GM18870 (cell line): ENCODE measurements at regions not wholly inside any gene's neighbourhood (a gene's known extent, or its start where the extent isn't known, plus 50 kb on each side); places are given as distances from the start of the nearest gene placed in this dataset.

Experiments
- ATAC-seq: cut with Tn5 transposase; IDR thresholded peaks from one replicate; pipeline ENCODE4 v1.9.1; 2021; ENCODE audit warnings: moderate library complexity; ENCODE audit not compliant: unreplicated experiment

- ATAC-seq = no peak
These were observed 514.8 kb upstream of the CTNND2 start for GRCh38 chr5:12419075-12419474.

DNA sequence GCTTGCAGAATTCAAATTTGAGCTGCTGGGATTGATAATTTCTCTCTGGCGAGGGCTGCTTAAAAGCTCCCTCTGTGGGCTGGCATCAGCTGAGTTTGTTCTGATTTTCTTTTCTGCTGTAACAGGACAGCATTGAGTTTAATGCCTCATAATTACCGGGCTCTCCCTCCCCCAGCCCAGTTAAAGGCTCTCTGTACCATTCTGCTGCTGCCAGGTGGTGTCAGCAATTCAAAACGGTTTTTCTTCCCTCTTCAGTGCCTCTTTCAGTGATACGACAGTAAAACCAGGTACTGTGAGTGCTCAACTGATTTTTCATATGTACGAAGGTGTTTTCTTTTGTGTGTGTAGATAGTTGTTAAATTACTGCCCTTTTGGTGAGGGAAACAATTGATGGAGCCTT, 509.3 kb upstream of the CTNND2 start:
- no peak for ATAC-seq

DNA sequence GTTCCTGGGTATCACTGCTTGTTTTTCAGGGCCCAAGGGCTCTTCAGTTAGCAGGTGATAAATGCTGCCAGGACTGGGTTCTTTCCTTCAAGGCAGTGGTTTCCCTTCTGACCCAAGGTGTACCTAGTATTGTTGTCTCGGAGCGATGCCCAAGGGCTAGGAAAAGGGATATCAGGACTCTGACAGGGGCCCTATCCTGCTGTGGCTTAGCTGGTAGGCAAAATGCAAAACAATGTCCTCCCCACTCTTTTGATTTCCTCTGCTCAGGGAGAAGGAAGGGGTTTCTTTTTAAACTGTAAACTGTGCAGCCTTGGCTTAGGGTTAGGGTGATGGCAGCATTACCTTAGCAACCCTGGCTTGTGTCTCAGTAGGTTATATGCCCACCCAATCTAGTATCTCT, 508.8 kb upstream of the CTNND2 start:
- no peak for ATAC-seq

DNA sequence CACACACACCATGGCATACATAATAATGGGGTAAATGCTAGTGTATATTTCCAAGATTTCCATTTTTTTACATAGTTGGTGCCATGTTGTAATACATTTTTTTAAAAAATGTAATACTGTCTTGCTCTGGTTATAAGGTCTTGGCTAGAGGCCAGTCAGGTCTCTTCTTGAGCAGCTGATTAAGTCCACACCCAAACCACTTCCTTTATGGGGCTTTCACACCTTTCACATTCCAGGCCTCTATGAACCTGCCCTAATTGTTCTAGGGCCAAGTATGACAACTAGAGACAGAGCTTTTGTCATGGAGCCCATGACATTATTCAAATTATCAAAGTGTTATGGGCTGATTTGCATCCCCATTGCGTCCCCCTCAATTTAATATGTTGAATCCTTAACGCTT, 495.6 kb upstream of the CTNND2 start:
- ATAC-seq = no peak

- ATAC-seq = no peak
These were observed 488.0 kb upstream of the CTNND2 start for GRCh38 chr5:12392246-12392645.

- ATAC-seq = no peak
These were observed 480.8 kb upstream of the CTNND2 start for GRCh38 chr5:12385095-12385494.

- ATAC-seq = no peak
These were observed 479.8 kb upstream of the CTNND2 start for GRCh38 chr5:12384005-12384404.

- ATAC-seq = no peak
These were observed 463.7 kb upstream of the CTNND2 start for GRCh38 chr5:12367973-12368372.

DNA sequence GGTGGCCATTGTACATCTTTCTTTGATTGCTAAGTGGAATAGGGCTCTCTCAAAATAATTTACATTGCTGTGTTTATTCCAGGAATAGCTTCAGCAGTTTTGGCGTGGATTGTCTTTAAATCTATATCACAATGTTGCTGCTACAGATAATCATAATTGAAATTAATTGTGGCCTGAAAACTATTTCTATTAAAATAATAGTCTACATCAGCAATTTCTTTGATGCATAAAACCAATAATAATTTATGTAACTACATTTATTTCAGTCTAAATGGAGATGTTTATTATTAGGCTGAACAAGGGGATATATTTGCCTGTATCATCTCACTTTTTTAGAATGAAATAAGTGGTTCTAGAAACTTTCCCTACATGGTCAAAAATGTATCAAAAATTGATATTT, 456.0 kb upstream of the CTNND2 start:
- ATAC-seq = no peak

- ATAC-seq = no peak
These were observed 454.3 kb upstream of the CTNND2 start for GRCh38 chr5:12358371-12359090.

GRCh38 chr5:12357626-12358025, 453.4 kb upstream of the CTNND2 start:
- no peak for ATAC-seq

- ATAC-seq = no peak
These were observed 450.4 kb upstream of the CTNND2 start for GRCh38 chr5:12354686-12355085.

DNA sequence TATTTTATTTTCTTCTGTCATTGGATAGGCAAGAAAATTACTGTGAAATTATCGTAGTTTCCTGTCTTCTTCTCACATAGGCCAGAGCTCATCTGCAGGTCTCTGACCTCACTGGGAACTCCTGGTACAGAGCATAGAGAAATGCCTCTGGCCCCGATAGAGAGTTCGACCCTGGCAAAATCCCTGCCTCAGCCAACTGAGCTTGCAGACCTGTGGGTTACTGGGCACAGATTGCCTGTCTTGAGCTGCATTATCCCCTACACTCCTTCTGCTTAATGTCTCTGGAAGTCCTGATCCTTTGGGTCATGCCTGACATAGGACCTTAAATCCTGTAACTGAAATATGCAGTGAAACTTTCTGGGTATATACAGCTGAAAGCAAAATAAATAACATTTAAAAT, 439.3 kb upstream of the CTNND2 start:
- no peak for ATAC-seq

DNA sequence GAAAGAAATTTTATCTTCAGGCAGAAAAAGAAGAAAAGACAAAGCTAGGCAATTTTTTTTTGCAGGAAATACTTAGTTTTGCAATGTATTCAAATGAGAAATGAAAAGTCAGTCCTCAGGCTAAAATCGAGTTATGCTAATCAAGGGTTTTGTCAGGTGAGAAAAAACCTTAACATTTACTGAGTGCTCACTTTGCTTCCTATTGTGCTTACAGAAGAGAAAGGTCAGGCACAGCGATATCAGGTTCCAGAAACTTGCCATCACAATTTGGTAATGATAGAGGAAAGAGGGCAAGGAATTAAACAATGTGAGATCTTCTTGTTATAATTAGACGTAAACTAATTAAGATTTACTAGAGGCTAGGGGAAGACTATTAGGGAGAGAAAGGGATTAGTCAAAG, 431.7 kb upstream of the CTNND2 start:
- ATAC-seq = no peak

GRCh38 chr5:12332480-12332879, 428.2 kb upstream of the CTNND2 start:
- ATAC-seq = no peak

- ATAC-seq = no peak
These were observed 426.8 kb upstream of the CTNND2 start for GRCh38 chr5:12330993-12331588.

- ATAC-seq = no peak
These were observed 426.1 kb upstream of the CTNND2 start for GRCh38 chr5:12330381-12330780.

DNA sequence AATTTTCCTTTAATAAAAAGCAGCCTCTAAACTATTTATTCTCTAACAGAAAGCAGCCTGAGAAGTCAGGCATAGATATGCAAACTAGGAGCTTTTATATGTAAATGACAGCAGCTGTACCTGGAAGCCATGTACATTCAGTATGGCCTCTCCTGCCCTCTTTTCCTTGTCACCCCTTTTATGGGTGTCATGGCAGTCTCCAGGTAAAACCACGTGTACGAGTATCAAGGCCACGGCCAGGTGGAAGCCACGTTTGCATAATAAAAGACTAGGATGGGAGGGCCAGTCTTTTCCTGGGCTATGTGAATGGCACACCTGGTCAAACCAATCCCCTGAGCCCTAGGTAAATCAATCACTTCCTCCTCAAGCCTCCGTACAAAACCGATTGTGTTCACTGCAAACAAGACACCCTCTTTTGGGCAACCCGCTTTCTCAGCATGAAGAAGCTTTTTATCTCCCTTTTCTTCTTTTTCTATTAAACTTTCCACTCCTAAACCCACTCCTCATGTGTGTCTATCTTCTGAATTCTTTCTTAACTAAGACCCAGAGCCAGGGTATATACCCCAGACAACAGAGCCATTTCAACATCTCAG, 419.5 kb upstream of the CTNND2 start:
- no peak for ATAC-seq

- ATAC-seq = no peak
These were observed 417.8 kb upstream of the CTNND2 start for GRCh38 chr5:12322042-12322441.

- ATAC-seq = no peak
These were observed 416.1 kb upstream of the CTNND2 start for GRCh38 chr5:12320331-12320730.

- ATAC-seq = no peak
These were observed 412.6 kb upstream of the CTNND2 start for GRCh38 chr5:12316812-12317211.

- no peak for ATAC-seq
These were observed 411.2 kb upstream of the CTNND2 start for GRCh38 chr5:12315461-12315860.

GRCh38 chr5:12313602-12314001, 409.4 kb upstream of the CTNND2 start:
- peak; percentile 93 for ATAC-seq
